ENCODE measurements at regions not wholly inside any gene's neighbourhood (a gene's known extent, or its start where the extent isn't known, plus 50 kb on each side); places are given as distances from the start of the nearest gene placed in this dataset.

DNA sequence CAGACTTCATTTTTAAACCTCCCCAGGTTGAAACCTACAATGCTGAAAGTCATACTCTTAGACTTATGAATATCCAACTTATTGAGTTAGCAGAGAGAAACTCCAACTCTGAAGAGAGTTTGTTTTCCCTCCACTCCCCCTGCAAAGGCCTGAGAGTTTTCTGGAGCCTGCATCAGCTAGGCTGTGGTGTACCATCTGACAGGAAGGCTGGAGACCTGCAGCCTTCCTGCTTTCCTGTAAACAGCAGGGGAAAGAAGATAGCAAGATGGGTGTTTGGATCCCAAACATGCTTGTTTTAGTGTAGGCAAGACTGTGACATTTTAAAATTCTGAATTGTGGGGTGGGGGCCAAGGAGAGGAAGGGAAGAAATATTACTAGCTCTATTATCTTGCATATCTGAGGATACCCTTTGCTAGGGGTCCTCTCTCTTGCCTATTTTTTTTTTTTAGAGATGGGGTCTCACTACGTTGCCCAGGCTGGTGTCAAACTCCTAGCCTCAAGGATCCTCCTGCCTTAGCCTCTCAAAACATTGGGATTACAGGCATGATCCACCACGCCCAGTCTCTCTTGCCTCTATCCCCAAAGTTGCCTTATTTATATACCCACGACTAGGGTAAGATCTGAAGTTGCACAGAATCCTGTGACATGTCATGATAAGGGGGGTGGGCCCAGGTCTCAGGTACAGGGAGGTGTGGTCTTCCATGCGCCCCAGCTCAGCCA, 51.0 kb upstream of the USP3 start:
- in situ Hi-C loops (cut with HindIII; ENCODE audit: low pct_ligation_motif_present, low pct_unique_long_range_greater_than_20kb, low sequenced_read_pairs) = no loop called here
- DNase-seq = no peak

- in situ Hi-C loops (cut with HindIII; ENCODE audit: low pct_ligation_motif_present, low pct_unique_long_range_greater_than_20kb, low sequenced_read_pairs) = no loop called here
- DNase-seq = no peak
Observed at GRCh38 chr15:63454503-63455211, 49.7 kb upstream of the USP3 start.
